ENCODE measurements at regions not wholly inside any gene's neighbourhood (a gene's known extent, or its start where the extent isn't known, plus 50 kb on each side); places are given as distances from the start of the nearest gene placed in this dataset.

DNA sequence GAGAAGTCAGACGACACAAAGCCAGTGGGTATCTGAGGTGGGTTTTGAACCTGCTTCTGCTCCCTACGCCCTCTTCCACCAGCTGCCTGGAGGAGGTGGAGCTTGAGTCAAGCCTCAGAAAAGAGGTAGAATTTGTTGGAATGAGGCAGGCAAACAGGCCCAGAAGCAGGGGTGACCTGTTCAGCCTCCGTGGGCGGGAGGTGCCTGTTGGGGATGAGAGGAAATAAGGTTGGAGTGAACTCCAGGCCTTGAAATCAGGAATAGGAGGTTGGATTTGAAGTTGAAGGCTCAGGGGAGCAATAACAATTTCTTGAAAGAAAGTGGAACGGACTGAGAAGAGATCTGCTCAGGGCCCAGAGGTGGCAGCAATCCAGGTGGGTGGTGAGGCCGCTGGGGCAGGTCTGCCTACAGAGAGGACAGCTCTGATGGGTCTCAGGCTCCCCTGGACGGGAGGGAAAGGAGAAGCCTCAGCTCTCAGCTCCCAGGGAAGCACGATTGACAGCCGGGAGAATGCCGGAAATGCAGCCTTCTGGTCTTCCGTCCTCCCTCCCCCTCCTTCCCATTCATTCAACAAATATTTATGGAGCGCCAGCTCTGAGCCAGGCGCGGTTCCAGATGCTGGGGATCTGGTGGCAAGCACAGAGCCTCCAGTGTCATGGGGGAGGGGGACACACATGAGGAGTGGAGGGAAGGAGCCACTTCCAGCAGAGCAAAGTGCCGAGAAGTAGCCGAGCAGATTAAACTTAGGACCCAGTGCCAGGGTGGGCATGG is 61.9 kb upstream of the CIBAR2 start:
- no peak for DNase-seq (ENCODE audit: low read depth in 2 of 2)

DNA sequence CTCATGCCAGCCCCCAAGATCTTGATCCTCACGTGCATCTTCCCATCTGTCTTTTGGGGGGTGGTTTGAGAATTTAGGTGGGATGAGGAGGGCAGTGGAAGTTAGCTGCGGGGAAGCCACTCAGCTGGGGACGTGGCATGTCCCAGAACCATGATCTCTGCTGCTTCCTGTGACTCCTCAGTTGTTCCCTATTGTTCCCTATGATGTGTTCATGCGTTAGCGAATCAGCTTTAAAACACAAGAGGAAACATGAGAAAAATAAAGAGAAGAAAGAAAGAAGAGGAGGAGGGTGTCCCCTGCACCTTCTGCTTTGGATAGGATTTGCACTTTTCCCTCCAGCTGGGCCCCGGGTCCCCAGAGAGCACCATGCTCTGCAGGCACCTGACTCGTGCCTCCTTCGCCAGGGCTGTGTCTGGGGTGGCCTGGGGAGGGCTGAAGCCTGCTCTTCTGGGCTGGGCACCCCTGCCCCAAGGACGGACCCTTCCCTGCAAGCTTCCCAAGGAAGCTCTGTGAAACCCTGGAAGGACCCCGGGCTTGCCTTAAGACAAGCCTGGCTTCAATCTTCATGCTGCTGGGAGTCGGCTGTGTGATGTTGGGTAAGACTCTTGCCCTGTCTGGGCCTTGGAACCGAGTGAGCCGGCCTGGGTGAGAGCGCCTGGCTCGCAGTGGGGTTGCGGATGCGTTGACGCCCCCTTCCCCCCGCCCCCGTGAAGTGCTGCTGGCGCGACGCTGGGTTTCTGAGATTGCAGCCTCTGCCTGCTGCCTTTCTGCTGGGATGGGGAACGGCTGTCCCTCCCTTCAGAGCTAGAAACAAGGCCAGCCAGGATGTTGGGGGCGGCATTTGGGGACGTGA is 62.8 kb upstream of the CIBAR2 start:
- no peak for DNase-seq (ENCODE audit: low read depth in 2 of 2)

DNA sequence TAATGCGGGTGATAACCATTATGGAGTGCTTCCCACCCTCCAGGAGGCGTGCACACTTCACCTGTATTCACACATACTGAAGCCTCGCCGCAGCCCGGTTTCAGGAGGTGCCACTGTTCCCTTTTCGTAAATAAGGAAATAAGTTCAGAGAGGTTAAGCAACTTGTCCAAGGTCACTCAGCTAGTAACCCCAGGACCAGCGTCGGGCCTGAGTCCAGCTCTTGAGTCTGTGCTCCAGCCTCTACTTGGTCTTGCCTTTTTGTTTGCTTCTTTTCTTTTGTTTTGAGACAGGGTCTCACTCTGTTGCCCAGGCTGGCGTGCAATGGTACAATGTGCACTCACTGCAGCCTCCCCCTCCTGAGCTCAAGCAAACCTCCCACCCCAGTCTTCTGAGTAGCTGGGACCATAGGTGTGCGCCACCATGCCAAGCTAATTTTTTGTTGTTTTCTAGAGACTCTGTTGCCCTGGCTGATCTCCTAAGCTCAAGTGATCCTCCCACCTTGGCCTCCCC is 63.5 kb upstream of the CIBAR2 start:
- no peak for DNase-seq (ENCODE audit: low read depth in 2 of 2)

DNA sequence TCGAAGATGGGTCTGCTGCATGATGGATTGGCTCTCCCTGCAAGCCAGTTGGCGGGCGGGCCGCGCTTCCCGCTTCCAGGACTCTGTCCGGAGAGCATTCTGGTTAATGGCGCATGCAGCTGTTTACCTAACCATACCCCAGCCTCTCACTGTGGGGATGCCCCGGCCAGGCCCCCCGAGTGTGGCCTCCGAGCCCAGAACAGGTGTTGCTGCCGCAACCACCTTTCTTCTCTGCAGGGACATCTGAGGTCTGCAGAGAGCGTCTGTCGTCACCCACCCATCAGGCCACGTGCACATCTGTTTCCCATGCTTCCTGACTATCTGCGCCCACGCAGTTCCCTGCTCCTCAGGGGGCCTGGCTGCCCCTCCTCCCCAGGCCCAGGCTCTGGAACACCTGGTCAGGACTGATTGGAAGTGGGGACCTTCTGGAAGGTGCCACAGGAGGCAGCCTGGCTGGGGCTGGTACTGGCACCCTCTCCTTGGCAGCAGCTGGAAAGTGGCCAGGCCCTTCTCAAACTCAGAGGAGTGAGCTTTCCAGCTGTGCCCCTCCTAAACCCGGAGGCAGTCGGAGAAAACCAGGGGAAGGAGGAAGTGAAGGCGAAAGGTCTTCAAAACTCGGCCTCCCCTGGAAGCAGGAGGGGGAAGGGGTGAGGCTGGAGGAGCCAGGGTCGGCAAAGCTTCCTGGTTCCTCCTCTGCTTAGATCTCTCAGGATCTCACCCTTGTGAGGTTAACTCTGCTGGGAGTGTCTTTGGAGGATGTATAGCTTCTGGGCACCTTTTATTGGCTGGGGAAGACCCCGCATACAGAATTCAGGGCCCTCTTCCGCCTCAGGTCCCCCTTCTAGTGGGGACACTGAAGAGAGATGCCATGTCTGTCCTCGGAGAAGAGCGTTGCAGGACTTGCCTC is 64.5 kb upstream of the CIBAR2 start:
- DNase-seq (ENCODE audit: low read depth in 2 of 2): no peak

DNA sequence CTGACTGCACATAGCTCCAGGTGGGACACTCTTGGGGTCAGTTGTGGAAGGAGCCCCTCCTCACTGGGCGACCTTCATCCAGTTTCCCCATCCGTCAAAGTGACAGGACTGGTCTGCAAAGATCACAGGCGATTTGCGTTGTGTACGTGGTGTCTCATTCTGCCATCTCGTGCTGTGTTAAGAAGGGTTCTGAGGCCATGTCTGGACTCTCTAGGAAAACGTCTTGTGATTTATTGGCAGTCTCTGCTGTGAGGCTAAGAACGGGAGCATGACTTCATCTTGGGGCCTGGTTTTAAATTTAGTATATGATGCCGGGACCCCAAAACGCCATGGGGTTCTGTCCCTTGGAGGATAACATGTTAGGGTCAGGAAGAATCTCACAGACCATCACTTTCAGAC is 65.2 kb upstream of the CIBAR2 start:
- no peak for DNase-seq (ENCODE audit: low read depth in 2 of 2)

DNA sequence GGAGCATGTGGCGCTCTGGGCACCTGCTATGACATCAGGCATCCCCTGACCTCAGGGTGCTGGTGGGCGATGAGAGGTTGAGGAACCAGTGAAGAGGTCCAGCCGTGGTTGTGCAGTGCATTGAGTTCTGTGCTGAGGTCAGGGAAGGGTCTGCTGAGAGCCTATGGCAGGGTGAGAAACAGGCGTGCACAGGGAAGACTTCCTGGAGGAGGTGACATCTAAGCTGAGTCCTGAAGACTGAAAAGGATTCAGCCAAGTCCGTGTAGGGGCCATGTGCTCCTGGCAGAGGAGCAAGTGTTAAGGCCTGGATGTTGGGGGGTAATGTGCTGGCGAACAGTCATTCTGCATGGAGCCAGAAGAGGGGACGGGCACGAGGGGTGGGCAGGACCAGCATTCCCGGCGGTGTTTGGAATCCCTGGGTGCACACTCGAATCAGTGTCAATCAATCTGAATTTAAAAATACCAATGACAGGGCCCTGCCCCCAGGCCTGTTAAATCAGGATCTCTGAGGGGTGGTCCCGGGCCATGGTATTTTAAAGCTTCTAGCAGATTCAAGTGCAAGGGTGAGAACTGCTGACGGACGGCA is 65.8 kb upstream of the CIBAR2 start:
- no peak for DNase-seq (ENCODE audit: low read depth in 2 of 2)

DNA sequence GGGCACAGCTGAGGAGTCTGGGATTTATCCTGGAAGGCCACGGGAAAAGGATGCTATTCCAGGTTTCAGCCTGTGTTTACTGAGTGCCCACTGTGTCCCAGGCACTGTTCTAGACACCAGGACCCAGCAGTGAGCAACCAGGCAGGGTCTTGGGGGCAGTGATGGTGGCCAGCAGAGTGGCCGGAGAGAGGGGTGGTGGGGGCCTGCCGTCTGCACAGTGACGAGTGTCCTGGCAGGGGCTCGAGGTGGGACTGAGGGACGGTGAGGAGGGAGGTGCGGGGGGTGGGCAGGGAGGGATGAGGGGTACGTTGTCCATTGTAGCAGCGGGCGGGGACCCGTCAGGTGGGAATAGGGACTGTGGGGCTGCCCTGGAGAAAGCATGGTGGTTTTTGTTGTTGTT is 66.3 kb upstream of the CIBAR2 start:
- DNase-seq (ENCODE audit: low read depth in 2 of 2): no peak

DNA sequence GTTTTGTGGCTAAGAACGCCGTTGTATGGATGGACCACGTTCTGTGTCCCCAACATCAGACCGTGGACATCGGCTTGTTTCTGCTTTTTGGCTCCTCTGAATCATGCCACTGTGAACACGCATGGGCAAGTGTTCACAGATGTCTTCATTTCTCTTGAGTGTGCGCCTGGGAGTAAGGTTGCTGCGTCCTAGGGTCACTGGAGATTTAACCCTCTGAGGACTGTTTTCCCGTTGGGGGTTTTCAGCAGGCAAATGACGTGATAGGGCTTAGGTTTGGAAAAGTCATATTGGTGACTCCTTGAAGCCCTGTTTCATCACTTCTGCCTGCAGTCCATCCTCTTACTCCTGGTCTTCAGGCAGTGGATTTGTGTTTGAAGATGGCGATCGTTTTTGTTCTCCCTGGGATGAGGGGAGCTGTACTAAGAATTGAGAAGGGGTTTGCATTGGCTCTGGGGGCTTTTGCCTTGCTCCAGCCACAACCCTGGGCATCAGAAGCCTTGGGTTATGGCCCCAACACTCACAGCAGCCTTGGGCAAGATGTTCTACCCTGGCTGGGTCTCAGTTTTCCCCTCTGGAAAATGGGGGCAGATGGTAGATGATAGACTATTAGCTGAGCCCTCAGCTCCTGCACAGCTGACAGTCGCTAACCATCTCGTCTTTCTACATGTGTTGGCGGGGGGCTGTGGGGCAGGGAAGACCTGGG is 67.2 kb upstream of the CIBAR2 start:
- DNase-seq (ENCODE audit: low read depth in 2 of 2): no peak

DNA sequence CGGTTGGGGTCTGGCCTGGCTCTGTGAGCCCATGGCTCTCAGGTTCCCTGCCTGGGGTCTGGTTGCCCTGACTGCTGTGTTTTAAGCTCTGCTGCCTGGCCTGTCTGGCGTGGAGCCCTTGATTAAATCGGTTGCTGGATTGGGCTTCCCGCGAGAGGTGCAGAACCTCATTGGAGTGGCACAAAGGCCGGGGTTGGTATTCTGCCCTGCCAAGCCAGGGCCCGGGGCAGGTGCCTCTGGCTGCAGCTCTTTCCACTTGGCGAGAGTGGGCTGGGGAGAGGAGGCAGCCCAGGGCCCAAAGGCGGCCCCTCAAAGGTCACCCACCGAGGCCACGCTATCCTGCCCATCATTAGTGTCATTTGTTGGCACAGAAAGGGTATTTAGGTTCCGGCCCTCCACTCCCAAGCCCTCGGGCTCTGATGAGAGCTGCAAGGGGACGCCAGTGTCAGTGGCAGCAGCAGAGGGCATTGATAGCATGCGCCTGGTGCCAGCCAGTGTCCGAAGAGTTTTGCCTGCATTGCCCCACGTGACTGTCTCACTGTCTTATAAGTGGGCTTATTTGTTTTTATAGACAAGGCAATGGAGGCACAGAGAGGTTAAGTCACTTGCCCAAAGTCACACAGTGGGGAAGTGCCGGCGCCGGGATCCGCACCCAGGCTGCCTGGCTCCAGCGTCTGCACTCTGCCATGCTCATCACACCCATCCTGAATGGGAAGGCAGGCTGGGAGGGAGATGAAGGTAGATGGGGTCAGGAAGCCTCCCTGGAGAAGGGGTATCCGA is 68.0 kb upstream of the CIBAR2 start:
- DNase-seq (ENCODE audit: low read depth in 2 of 2): no peak

DNA sequence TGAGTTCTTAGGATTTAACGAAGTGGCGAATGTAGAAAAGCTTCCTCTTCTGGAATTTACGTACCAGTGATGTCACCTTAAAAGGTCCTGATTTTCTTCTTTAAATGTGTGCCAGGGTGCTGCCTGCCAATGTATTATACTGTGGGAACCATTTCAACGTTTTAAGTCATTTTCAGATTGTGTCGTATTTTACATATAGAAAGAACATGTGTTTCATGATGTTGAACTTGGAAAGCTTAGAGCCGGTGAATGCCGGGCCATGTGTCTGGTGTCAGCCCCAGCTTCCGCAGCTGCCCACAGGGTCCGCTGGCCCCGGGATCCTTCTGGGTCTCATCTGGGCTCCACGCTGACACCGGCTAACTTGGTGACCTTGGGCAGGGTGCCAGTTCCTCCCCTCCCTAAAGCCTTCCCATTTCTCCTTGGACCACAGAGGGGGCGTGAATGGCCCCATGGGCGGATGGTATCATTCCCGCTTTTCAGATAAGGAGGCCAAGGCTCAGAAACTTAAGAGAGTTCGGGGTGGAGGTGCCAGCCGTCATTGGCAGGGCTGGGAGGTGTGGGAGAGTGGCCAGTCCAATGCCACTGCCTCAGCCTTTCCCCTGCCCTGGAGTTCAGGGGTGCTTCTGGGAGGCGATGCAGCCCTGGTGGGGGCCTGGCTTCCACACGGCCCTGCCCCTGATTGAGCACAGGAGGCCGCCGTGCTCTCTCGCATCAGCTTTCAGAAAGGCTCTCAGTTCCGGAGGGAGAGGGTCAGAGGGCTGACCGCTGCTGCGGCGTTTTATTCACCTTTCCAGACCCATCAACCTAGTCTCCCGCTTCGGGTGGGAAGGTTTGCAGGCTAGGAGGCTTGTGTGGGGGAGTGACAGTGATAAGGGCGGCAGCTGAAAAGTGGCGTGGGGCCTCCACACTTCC is 68.8 kb upstream of the CIBAR2 start:
- no peak for DNase-seq (ENCODE audit: low read depth in 2 of 2)

DNA sequence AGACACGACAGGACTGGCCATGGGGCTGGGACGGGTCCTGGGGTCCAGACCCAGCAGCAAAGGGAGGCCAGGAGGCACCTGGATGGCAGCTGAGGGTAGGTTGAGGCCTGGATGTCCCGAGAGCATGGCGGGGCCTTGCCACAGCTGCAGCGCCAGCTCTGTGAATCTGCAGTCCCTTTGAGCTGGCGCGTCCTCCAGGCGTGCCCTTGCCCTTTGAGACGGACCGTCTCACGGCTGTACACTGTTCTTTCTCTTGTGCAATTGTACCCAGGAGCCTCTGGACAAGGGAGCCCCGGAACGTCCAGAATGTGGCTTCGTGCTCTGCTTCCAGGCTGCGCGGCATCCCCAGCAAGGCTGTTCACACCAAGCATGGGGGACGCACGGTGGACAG is 69.5 kb upstream of the CIBAR2 start:
- DNase-seq (ENCODE audit: low read depth in 2 of 2): no peak

DNA sequence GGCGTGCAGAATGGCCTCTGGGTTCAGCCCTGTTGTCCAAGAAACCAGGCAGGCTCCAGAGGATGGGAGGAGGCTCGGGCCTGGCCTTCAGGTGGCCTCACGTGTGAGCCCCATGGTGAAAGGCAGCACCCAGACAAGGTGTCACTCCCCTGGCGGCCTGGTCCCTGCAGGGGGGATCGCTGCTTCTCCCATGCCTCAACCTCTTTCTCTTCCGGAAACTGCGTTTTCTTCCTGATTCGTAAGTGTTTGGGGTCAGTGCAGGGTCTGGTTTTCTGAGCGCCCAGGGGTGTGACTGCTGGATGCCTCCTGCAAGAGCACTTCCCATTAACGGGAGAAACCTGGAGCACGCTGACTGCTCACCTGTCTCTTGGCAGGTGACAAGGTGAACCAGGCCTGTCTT is 70.0 kb upstream of the CIBAR2 start:
- DNase-seq (ENCODE audit: low read depth in 2 of 2): no peak

DNA sequence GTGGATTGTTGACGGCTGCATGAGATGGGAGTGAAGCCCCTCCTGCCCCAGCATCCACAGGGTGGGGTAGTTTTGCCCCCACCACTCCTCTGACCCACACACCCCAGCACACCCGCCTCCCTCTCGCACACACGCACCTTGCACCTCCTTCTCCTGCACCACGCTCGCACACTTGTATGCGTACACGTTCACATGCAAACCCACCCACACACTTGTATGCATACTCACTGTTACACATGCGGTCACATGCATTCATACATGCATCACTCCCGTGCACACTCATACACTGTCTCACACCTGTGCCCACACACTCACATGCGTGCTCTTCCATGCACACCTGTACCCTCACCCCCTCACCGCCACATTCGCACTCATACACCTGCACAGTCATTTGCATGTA is 70.5 kb upstream of the CIBAR2 start:
- no peak for DNase-seq (ENCODE audit: low read depth in 2 of 2)

DNA sequence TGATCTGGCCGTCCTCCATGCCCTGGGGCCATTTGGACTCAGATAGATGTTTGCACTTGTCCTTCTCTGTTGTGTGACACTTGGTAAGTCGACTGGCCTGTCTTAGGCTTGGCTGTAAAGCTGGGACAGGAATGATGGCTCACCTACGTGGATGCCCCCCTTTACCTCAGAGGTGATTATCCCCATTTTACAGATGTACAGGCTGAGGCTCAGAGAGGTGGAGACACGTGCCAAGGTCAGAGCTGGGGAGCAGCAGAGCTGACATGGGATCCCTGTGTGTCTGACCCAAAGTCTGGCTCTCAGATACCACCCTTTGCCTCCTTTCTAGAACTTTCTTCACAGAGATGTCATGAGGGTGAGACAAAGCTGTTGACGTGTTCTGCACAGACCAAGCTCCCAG is 71.3 kb upstream of the CIBAR2 start:
- no peak for DNase-seq (ENCODE audit: low read depth in 2 of 2)

DNA sequence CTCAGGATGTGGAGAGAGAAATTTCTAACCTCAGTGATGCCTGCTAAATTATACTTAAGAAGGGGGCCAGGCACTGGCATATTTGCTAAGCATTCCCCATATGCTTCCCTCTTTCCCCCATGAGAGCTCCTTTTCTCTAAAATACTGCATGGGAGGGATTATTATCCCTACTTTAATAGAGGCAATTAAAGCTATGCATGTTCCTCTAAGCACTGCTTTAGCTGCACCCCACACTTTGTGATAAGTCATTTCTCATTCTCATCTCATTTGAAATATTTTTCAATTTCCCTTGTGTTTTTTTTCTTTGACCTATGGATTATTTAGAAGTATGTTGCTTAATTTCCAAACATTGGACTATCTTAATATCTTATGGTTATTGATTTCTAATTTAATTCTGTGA is 72.1 kb upstream of the CIBAR2 start:
- DNase-seq (ENCODE audit: low read depth in 2 of 2): no peak

DNA sequence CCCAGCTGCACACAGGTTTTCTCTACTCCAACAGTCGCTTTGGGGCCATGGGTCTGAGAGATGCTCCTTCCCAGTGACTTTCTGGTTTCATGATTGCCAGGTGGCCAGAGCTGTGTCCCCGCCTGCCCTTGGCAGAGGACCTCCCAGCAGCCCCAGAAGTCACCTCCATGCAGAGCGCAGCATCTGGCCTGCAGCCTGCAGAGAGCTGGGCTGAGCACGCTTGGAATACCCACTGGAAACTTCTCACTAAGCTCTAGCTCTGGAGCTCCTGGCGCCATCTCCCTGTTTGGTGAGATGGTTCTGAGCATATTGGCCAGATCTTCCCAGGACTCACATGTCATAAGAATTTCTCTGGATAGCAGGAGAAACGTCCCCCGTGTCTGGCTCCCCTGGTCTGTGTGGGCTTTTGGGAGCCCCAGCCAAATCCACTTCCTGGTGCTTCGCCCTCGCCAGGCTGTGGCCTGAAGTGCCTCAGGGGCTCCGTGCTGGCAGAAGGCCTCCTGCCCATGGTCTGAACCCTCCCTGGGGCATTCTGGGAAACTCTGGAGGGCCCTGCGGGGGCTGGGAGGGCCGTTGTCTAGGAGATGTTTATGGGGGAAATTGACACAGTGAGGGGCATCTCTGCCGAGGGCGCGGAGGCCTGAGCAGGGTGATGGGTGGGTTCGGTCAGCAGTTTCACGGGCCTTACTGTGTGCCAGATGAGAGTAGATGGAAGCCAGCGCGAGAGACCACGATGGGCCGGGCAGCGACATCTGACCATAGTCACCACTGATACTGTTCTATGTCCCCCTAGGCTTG is 73.2 kb upstream of the CIBAR2 start:
- no peak for DNase-seq (ENCODE audit: low read depth in 2 of 2)

DNA sequence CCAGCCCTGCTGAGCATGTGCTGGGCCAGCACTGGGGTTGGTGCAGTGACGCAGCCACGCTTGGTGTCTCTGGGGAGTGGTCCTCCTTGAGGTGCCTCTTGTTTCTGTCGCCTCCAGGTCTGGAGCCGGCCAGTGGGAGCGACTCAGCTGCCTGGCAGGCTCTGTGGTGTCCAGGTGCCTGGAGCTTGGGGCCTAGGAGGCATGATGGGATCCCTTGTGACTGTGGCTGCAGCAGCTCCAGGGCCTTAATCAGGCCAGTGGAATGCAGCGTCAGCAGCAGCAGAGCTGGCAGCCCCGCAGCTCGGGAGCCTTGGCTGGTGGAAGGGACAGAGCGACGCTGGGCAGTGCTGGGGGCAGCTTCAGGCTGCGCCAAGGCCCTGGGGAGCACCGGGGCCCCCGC is 74.7 kb upstream of the CIBAR2 start:
- DNase-seq (ENCODE audit: low read depth in 2 of 2): no peak

DNA sequence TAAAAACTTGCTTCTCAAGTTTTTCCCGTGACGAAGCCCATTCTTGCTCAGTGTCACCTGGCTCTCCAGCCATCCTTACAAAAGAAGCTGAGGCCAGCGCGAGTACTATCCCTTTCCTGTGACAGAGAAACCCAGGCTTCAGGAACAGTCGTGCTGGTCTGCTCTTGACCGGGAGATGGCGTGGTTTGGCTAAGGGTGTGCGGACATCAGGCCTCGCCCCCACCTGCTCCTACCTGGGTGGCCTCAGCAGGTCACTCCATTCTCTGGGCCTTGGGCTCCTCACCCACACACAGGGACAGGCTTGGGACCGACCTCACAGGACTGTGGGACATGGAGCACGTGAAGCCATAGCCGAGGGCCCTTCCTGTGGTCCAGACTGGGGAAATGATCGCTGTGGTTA is 75.2 kb upstream of the CIBAR2 start:
- DNase-seq (ENCODE audit: low read depth in 2 of 2): no peak

Measured in activated CD4-positive, alpha-beta T cell treated with anti-CD3 and anti-CD28 coated beads for 24 hours (primary cell).